Pancreas (tissue), 10 donors: ENCODE measurements at regions not wholly inside any gene's neighbourhood (a gene's known extent, or its start where the extent isn't known, plus 50 kb on each side); places are given as distances from the start of the nearest gene placed in this dataset.

Experiments
- ATAC-seq, 4 donors: fragments of 200-7000 bp; cut with Tn5 transposase; one replicate each; pipeline versions ENCODE4 v1.8.0 to v1.9.1; 2020; ENCODE audit warnings: mild to moderate bottlenecking in 4 of 4, moderate library complexity in 4 of 4
- DNase-seq, 6 donors: peaks; one replicate each; pipeline ENCODE4 v3.0.0-alpha.2; 2020
- FAIRE-seq: peaks from 2 replicates; lab custom pipeline; 2012; peaks lifted over from hg19 to GRCh38; lab: Jason Lieb, UNC
- H3K27ac ChIP-seq, 4 donors: fragments of 200-600 bp; sonication (generic); 1 replicate in 3 of 4; 2 replicates in 1 of 4; pipeline versions ENCODE4 v1.5.0 to v1.8.0; 2020
- H3K27me3 ChIP-seq, 4 donors: fragments of 200-600 bp; one replicate each; pipeline ENCODE4 v1.8.0; 2021
- H3K36me3 ChIP-seq, 3 donors: fragments of 200-600 bp; sonication (generic) in 1 of 3; one replicate each; pipeline versions ENCODE4 v1.5.0 to v1.8.0; 2020 to 2021
- H3K4me1 ChIP-seq, 3 donors: fragments of 200-600 bp; one replicate each; pipeline ENCODE4 v1.8.0; 2021
- H3K4me3 ChIP-seq, 4 donors: fragments of 200-600 bp; sonication (generic) in 2 of 4; one replicate each; pipeline versions ENCODE4 v1.5.0 to v1.8.0; 2020 to 2021
- H3K9me3 ChIP-seq, 4 donors: fragments of 200-600 bp; one replicate each; pipeline ENCODE4 v1.8.0; 2021
- WGBS, 2 donors: extraction: QIAGEN DNeasy Blood & Tissue Kit; methylation state at CpG; one replicate each; pipeline ENCODE4 v1.1.7; 2013; 5-methylcytosine and 5-hydroxymethylcytosine counted together
- intact Hi-C, 3 donors: fragments of 100-400 bp; cut with DNase I; formaldehyde crosslinking; loops; one replicate each; pipeline versions ENCODE4 v1.11.1 to v1.14.2; 2022
- TF ChIP-seq, protein P1 (sequence below), 4 donors: fragments of 200-600 bp; sonication (generic) in 3 of 4; IDR thresholded peaks; one replicate each; pipeline versions ENCODE4 v1.5.0 to v1.8.0; 2021; ENCODE audit warnings: antibody characterized with exemption in 4 of 4
- donor health status: healthy with polysubstance abuse.
- donor health status: DM: no; HTN: no; CAD: no; lungs with moderate emphysema.
- donor health status: DM: no; HTN: no; CAD: no.
- donor health status: control.
- donor health status: control.
- donor health status: Bipolar disorder and iron deficiency.
- donor health status: DM: yes; HTN: yes; CAD: no.
- donor health status: DM: no; HTN: no; CAD: no.
- donor health status: DM: no; HTN: no; CAD: no.
- donor health status: DM: yes; HTN: yes; CAD: no.

- intact Hi-C loops: no loop called here
- Histone ChIP-seq H3K9me3 (no peaks in the 10 kb centered on the region), H3K27ac (no peak overlapping the region), H3K4me3 (no peak overlapping the region), H3K27me3 (no peaks in the 10 kb centered on the region), H3K4me1 (no peaks in the 10 kb centered on the region), H3K36me3 (no peaks in the 10 kb centered on the region)
- 69 to 72% methylated on average over 8 of the region's 8 CpGs for WGBS, 2 donors
- FAIRE-seq (no peak), ATAC-seq (no peak), DNase-seq (no peak)
- TF ChIP-seq, protein P1, sequence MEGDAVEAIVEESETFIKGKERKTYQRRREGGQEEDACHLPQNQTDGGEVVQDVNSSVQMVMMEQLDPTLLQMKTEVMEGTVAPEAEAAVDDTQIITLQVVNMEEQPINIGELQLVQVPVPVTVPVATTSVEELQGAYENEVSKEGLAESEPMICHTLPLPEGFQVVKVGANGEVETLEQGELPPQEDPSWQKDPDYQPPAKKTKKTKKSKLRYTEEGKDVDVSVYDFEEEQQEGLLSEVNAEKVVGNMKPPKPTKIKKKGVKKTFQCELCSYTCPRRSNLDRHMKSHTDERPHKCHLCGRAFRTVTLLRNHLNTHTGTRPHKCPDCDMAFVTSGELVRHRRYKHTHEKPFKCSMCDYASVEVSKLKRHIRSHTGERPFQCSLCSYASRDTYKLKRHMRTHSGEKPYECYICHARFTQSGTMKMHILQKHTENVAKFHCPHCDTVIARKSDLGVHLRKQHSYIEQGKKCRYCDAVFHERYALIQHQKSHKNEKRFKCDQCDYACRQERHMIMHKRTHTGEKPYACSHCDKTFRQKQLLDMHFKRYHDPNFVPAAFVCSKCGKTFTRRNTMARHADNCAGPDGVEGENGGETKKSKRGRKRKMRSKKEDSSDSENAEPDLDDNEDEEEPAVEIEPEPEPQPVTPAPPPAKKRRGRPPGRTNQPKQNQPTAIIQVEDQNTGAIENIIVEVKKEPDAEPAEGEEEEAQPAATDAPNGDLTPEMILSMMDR (IDR thresholded peaks at IDR 0.05): no peak
Measured at GRCh38 chr6:2477666-2478065, 232.3 kb upstream of the GMDS start.

- H3K27ac ChIP-seq: no peak overlapping the region
- ATAC-seq: no peak
- no peak for DNase-seq
- intact Hi-C loops: no loop called here
- TF ChIP-seq, protein P1 (IDR thresholded peaks at IDR 0.05): no peak
- FAIRE-seq: no peak
- WGBS, 2 donors: 96 to 97% methylated on average over 1 of the region's 1 CpG
- no peaks in the 10 kb centered on the region for H3K4me1 ChIP-seq
- H3K36me3 ChIP-seq: no peaks in the 10 kb centered on the region
- no peaks in the 10 kb centered on the region for H3K27me3 ChIP-seq
- no peak overlapping the region for H3K4me3 ChIP-seq
- no peaks in the 10 kb centered on the region for H3K9me3 ChIP-seq
Measured at GRCh38 chr6:2477250-2477649, 231.8 kb upstream of the GMDS start.

GRCh38 chr6:2476376-2476775, 231.0 kb upstream of the GMDS start:
- no peaks in the 10 kb centered on the region for H3K9me3 ChIP-seq
- 56 to 69% methylated on average over 4 of the region's 4 CpGs for WGBS, 2 donors
- H3K4me3 ChIP-seq: no peak overlapping the region
- DNase-seq (no peak), ATAC-seq (peak in 2 of 4 donors; percentile 28 to 50), FAIRE-seq (no peak)
- TF ChIP-seq, protein P1 (IDR thresholded peaks at IDR 0.05): no peak
- no peaks in the 10 kb centered on the region for H3K4me1 ChIP-seq
- H3K27ac ChIP-seq: no peak overlapping the region
- intact Hi-C loops: no loop called here
- H3K27me3 ChIP-seq: no peaks in the 10 kb centered on the region
- no peaks in the 10 kb centered on the region for H3K36me3 ChIP-seq

GRCh38 chr6:2471472-2471871, 226.1 kb upstream of the GMDS start:
- 81 to 85% methylated on average over 9 of the region's 9 CpGs for WGBS, 2 donors
- Histone ChIP-seq H3K4me3 (no peak overlapping the region), H3K27ac (no peak overlapping the region), H3K9me3 (no peaks in the 10 kb centered on the region), H3K36me3 (no peaks in the 10 kb centered on the region), H3K27me3 (no peaks in the 10 kb centered on the region), H3K4me1 (no peaks in the 10 kb centered on the region)
- TF ChIP-seq, protein P1 (IDR thresholded peaks at IDR 0.05): no peak
- intact Hi-C loops: no loop called here
- FAIRE-seq: no peak
- no peak for DNase-seq
- no peak for ATAC-seq

GRCh38 chr6:2469428-2469827, 224.0 kb upstream of the GMDS start:
- WGBS, 2 donors: 89 to 91% methylated on average over 8 of the region's 8 CpGs
- Histone ChIP-seq H3K36me3 (no peaks in the 10 kb centered on the region), H3K27me3 (no peaks in the 10 kb centered on the region), H3K9me3 (no peaks in the 10 kb centered on the region), H3K4me3 (no peak overlapping the region), H3K27ac (no peak overlapping the region), H3K4me1 (no peaks in the 10 kb centered on the region)
- FAIRE-seq (no peak), DNase-seq (no peak), ATAC-seq (no peak)
- TF ChIP-seq, protein P1 (IDR thresholded peaks at IDR 0.05): no peak
- intact Hi-C loops: no loop called here
